GM18511 (cell line): ENCODE measurements at regions not wholly inside any gene's neighbourhood (a gene's known extent, or its start where the extent isn't known, plus 50 kb on each side); places are given as distances from the start of the nearest gene placed in this dataset.

Experiments used
- ATAC-seq: cut with Tn5 transposase; IDR thresholded peaks from one replicate; pipeline ENCODE4 v1.9.1; 2021; ENCODE audit warnings: mild to moderate bottlenecking, moderate library complexity; ENCODE audit not compliant: unreplicated experiment

DNA sequence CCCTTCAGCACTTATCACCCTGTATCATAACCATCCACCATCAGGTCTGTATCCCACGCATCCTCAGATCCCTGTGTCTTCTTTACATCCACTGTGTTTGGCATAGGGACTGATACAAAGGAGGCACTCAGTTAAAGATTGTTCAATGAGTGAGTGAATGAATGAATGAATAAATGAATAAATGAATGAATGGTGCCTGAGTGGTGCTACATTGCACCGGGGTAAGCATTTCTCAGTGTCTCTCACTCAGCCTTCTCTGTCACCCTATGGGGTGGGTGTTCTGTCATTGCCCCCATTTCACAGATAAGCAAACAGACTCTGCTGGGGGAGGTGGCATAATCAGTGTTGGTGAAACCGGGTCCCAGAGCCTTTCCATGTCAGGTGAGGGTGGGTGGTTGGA is 56.6 kb upstream of the ID3 start:
- ATAC-seq = no peak

DNA sequence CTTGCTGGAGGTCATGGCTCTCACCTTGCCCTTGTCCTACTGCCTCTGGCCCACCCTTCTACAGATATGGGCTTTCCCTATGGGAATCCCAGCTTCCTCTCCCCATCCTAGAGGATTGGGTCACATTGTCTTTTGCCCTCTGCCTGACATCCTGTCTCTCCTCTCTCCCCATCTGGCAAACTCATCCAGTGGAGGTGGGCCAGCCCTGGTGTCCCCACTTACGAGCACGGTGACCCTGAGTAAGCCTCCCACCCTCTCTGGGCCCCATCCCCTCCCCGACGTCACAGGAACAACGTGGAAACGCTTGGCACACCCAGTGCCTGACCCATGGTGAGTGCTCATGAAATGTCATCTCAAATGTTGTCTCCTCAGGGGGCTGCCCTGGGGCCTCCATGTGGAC is 56.1 kb upstream of the ID3 start:
- no peak for ATAC-seq

GRCh38 chr1:23614032-23614660 is 54.8 kb upstream of the ID3 start:
- no peak for ATAC-seq

GRCh38 chr1:23613191-23614031 is 54.1 kb upstream of the ID3 start:
- no peak for ATAC-seq

DNA sequence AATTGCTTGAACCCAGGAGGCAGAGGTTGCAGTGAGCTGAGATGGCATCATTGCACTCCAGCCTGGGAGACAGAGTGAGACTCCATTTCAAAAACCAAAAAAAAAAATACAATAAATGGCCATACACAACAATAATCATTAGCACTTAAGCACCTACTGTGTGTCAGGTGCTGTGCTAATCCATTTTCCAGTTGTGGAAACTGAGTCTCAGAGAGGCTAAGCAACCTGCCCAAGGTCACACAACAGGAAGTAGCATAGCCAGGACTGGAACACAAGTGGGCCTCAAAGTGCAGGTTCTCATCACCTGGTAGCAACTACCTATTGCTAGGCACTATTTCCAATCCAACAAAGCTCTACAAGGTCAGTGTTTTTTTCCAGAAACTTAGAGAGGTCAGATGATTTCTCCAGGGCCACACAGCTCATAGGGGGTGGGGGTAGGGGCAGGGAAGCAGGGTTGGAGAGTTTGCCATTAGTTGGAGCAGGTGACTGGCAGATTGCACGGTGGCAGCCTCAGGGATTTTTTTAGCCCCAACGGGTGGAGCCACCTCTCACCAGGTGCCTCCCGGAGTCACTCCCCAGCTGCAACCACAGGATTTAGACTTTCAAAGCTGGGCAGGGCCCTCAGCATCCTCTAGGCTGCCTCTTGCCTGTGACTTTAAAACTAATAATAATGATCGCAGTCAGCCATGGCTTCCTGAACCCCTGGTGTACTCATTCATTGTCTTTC is 52.5 kb upstream of the ID3 start:
- ATAC-seq = no peak

GRCh38 chr1:23610677-23611076 is 51.4 kb upstream of the ID3 start:
- ATAC-seq = no peak

GRCh38 chr1:23609971-23610370 is 50.7 kb upstream of the ID3 start:
- ATAC-seq = no peak
